DOHH2 (cell line): ENCODE measurements at regions not wholly inside any gene's neighbourhood (a gene's known extent, or its start where the extent isn't known, plus 50 kb on each side); places are given as distances from the start of the nearest gene placed in this dataset.

Experiments used
- H3F3A ChIP-seq: fragments of 200-600 bp; sonication (generic), shearing (Covaris generic); 2 replicates; pipeline ENCODE4 v1.6.0; 2016; ENCODE audit warnings: antibody characterized with exemption, mild to moderate bottlenecking; ENCODE audit not compliant: control insufficient read depth, insufficient read depth
- H3K27ac ChIP-seq: fragments of 200-600 bp; sonication (generic); 2 replicates; pipeline ENCODE4 v1.5.1; 2014; ENCODE audit warnings: low read depth, mild to moderate bottlenecking, low read length, moderate library complexity
- H3K27me3 ChIP-seq: fragments of 200-600 bp; sonication (generic); 2 replicates; pipeline ENCODE4 v1.6.1; 2014; ENCODE audit warnings: mild to moderate bottlenecking, low read length, mixed read lengths; ENCODE audit not compliant: control insufficient read depth
- H3K36me3 ChIP-seq: fragments of 200-600 bp; sonication (generic); 2 replicates; pipeline ENCODE4 v1.6.1; 2014; ENCODE audit warnings: mild to moderate bottlenecking, low read length, moderate library complexity, mixed read lengths; ENCODE audit not compliant: control insufficient read depth
- H3K4me1 ChIP-seq: fragments of 200-600 bp; sonication (generic); 2 replicates; pipeline ENCODE4 v1.6.1; 2014; ENCODE audit warnings: mild to moderate bottlenecking, low read length, mixed read lengths; ENCODE audit not compliant: control insufficient read depth
- H3K4me2 ChIP-seq: fragments of 200-600 bp; sonication (generic); 2 replicates; pipeline ENCODE4 v1.6.0; 2014; ENCODE audit warnings: mild to moderate bottlenecking, low read length, moderate library complexity
- H3K4me3 ChIP-seq: fragments of 200-600 bp; sonication (generic); 2 replicates; pipeline ENCODE4 v1.5.1; 2014; ENCODE audit warnings: mild to moderate bottlenecking, low read length, mixed read lengths
- H3K79me2 ChIP-seq: fragments of 200-600 bp; sonication (generic); 2 replicates; pipeline ENCODE4 v1.6.1; 2014; ENCODE audit warnings: mild to moderate bottlenecking, low read length, mixed read lengths; ENCODE audit not compliant: control insufficient read depth
- H3K9me2 ChIP-seq: fragments of 200-600 bp; sonication (generic); replicated peaks from 2 replicates; pipeline ENCODE4 v1.6.1; 2014; ENCODE audit warnings: mild to moderate bottlenecking, low read length, mixed read lengths; ENCODE audit not compliant: control insufficient read depth
- H3K9me3 ChIP-seq: fragments of 200-600 bp; sonication (generic); 2 replicates; pipeline ENCODE4 v1.6.1; 2014; ENCODE audit warnings: antibody characterized with exemption, low read length, mixed read lengths; ENCODE audit not compliant: control insufficient read depth, insufficient read depth
- H4K20me1 ChIP-seq: fragments of 200-600 bp; sonication (generic); 2 replicates; pipeline ENCODE4 v1.6.0; 2014; ENCODE audit warnings: low read depth, mild to moderate bottlenecking, antibody characterized with exemption, low read length, moderate library complexity; ENCODE audit not compliant: control insufficient read depth, insufficient read depth
- EZH2phosphoT487 ChIP-seq: fragments of 200-600 bp; sonication (generic); IDR thresholded peaks from 2 replicates; pipeline ENCODE4 v1.6.1; 2017; ENCODE audit warnings: borderline replicate concordance, mild to moderate bottlenecking, antibody characterized with exemption, low read length, moderate library complexity, mixed read lengths
- TF ChIP-seq, protein P1 (sequence below): fragments of 200-600 bp; sonication (generic); IDR thresholded peaks from one replicate; pipeline ENCODE4 v1.5.1; 2014; ENCODE audit warnings: antibody characterized with exemption, mild to moderate bottlenecking, low read depth, low read length; ENCODE audit not compliant: poor library complexity, severe bottlenecking

DNA sequence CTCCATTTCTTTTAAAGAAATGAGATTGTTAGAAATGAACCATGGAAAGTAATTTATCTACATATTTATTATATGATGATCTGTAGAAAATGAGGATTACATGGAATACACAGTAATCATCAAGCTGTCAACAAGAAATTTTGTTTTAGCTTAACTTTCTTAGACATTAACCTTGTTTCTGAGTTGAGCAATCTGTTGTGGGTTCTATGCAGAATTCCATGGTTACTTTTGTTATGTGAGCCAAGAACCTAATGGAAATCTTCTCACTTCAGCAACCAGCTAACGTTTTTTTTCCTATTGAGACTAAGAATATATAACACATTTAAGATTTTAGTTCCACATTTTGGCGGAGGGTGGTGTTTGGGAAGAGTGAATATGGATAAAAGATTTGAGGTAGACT lies 136.1 kb upstream of the SLC4A4 start:
- Histone ChIP-seq H3K79me2 (no peaks in the 10 kb centered on the region), H4K20me1 (no peaks in the 10 kb centered on the region), H3F3A (no peaks in the 10 kb centered on the region), H3K4me2 (no peak overlapping the region), H3K4me3 (no peak overlapping the region), H3K9me2 (no peaks in the 10 kb centered on the region), H3K27ac (no peak overlapping the region), H3K9me3 (no peaks in the 10 kb centered on the region), H3K4me1 (no peaks in the 10 kb centered on the region), H3K36me3 (no peaks in the 10 kb centered on the region), H3K27me3 (no peaks in the 10 kb centered on the region; the same call in 1 of the 2 replicates)
- no peak for TF ChIP-seq EZH2phosphoT487
- TF ChIP-seq, protein P1, sequence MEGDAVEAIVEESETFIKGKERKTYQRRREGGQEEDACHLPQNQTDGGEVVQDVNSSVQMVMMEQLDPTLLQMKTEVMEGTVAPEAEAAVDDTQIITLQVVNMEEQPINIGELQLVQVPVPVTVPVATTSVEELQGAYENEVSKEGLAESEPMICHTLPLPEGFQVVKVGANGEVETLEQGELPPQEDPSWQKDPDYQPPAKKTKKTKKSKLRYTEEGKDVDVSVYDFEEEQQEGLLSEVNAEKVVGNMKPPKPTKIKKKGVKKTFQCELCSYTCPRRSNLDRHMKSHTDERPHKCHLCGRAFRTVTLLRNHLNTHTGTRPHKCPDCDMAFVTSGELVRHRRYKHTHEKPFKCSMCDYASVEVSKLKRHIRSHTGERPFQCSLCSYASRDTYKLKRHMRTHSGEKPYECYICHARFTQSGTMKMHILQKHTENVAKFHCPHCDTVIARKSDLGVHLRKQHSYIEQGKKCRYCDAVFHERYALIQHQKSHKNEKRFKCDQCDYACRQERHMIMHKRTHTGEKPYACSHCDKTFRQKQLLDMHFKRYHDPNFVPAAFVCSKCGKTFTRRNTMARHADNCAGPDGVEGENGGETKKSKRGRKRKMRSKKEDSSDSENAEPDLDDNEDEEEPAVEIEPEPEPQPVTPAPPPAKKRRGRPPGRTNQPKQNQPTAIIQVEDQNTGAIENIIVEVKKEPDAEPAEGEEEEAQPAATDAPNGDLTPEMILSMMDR, result no peak

DNA sequence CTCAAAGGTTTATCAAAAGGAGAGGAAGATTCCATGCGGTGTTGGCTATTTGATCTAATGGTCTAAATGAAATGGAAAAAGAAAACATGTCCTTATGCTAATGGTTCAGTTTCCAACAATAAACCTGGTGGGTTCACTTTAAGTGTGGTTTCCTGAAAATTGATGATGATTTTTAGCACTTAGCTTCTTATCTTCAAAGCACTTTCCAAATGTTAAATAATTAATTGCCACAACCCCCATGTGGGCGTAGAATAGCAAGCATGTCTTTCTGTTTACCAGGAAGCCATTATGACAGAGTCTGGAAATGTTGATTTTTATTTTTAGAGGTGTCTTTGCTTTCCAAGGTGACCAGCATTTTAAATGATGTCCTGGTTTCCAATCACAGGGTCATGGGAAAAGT lies 134.8 kb upstream of the SLC4A4 start:
- TF ChIP-seq, protein P1, result no peak
- TF ChIP-seq EZH2phosphoT487, result no peak
- Histone ChIP-seq H3K79me2 (no peaks in the 10 kb centered on the region), H3F3A (no peaks in the 10 kb centered on the region), H4K20me1 (no peaks in the 10 kb centered on the region), H3K4me2 (no peak overlapping the region), H3K9me3 (no peaks in the 10 kb centered on the region), H3K27me3 (no peaks in the 10 kb centered on the region; the same call in 1 of the 2 replicates), H3K27ac (no peak overlapping the region), H3K36me3 (no peaks in the 10 kb centered on the region), H3K4me1 (no peaks in the 10 kb centered on the region), H3K9me2 (no peaks in the 10 kb centered on the region), H3K4me3 (no peak overlapping the region)

DNA sequence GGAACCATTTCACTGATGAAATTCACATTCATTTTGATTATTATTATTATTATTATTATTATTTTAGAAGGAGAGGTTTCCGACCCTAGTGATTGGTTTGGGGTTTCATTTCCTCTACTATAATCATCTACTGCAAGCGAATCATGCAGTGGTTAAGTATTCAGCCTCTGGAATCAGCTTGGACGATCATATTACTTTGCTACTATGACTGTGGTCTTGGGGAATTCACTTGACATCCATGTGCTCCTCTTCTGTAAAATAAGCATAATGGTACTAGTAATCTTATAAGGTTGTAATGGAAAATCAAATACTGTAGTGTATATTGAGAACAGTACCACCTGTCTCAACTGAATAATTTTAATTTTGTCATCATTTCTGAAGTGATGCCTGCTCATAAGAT lies 132.1 kb upstream of the SLC4A4 start:
- Histone ChIP-seq H3K9me3 (no peaks in the 10 kb centered on the region), H3K79me2 (no peaks in the 10 kb centered on the region), H3K4me2 (no peak overlapping the region), H3F3A (no peaks in the 10 kb centered on the region), H3K9me2 (no peaks in the 10 kb centered on the region), H3K4me1 (no peaks in the 10 kb centered on the region), H3K4me3 (no peak overlapping the region), H3K27me3 (peaks cover 7% of the 10 kb centered on the region), H3K36me3 (no peaks in the 10 kb centered on the region), H3K27ac (no peak overlapping the region), H4K20me1 (no peaks in the 10 kb centered on the region)
- no peak for TF ChIP-seq EZH2phosphoT487
- TF ChIP-seq, protein P1, result no peak

DNA sequence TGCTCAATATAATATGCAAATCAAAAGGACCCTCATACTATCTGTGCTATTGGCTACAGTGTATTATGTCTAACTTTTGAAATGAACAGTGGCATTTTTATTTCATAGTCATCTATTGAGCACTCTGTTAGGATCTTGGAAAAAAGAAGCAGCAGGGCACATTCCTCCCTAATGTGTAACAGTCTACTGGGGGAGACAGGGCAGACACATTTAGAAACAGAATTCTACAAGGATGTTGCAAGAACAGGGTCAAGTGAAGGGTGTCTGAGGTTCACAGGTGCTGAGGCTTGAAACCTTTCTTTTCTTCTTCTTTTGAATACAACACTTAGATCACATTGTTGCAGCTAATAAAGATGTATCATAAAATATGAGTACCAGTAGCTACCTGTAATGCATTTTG lies 129.7 kb upstream of the SLC4A4 start:
- no peak for TF ChIP-seq EZH2phosphoT487
- TF ChIP-seq, protein P1, result no peak
- H3K9me2 ChIP-seq, result no peaks in the 10 kb centered on the region
- no peaks in the 10 kb centered on the region for H3K36me3 ChIP-seq
- no peaks in the 10 kb centered on the region for H3F3A ChIP-seq
- H3K27ac ChIP-seq, result no peak overlapping the region
- no peaks in the 10 kb centered on the region for H3K79me2 ChIP-seq
- H3K4me2 ChIP-seq, result no peak overlapping the region
- no peak overlapping the region for H3K4me3 ChIP-seq
- no peaks in the 10 kb centered on the region for H3K4me1 ChIP-seq
- no peaks in the 10 kb centered on the region for H4K20me1 ChIP-seq
- H3K27me3 ChIP-seq, result peaks cover 7% of the 10 kb centered on the region; the same call in 1 of the 2 replicates
- no peaks in the 10 kb centered on the region for H3K9me3 ChIP-seq
